RWPE2 (cell line): ENCODE measurements at regions not wholly inside any gene's neighbourhood (a gene's known extent, or its start where the extent isn't known, plus 50 kb on each side); places are given as distances from the start of the nearest gene placed in this dataset.

Experiments used
- ATAC-seq: fragments of 200-7000 bp; cut with Tn5 transposase; 3 replicates; pipeline ENCODE4 v1.9.1; 2021; ENCODE audit warnings: low read depth
- DNase-seq: peaks from one replicate; pipeline ENCODE4 v3.0.0-alpha.2; 2020; ENCODE audit warnings: low spot score
- H3K27ac ChIP-seq: fragments of 450-650 bp; 2 replicates; pipeline ENCODE4 v1.5.1; 2017; ENCODE audit warnings: mild to moderate bottlenecking; ENCODE audit not compliant: poor library complexity, severe bottlenecking
- H3K27me3 ChIP-seq: fragments of 250-450 bp; sonication (Bioruptor Pico); 2 replicates; pipeline ENCODE4 v1.5.1; 2021; ENCODE audit warnings: mild to moderate bottlenecking, moderate library complexity; ENCODE audit not compliant: insufficient read depth, poor library complexity, severe bottlenecking
- H3K36me3 ChIP-seq: fragments of 250-450 bp; sonication (Bioruptor Pico); 2 replicates; pipeline ENCODE4 v1.5.1; 2020; ENCODE audit warnings: low read depth, mild to moderate bottlenecking, moderate library complexity
- H3K4me1 ChIP-seq: fragments of 250-450 bp; sonication (Bioruptor Pico); 2 replicates; pipeline ENCODE4 v1.5.1; 2021; ENCODE audit warnings: mild to moderate bottlenecking, moderate library complexity; ENCODE audit not compliant: insufficient read depth, poor library complexity, severe bottlenecking
- H3K4me3 ChIP-seq: fragments of 250-450 bp; sonication (Bioruptor Pico); 2 replicates; pipeline ENCODE4 v1.5.1; 2021; ENCODE audit warnings: mild to moderate bottlenecking, moderate library complexity; ENCODE audit not compliant: severe bottlenecking
- H3K9me3 ChIP-seq: fragments of 250-450 bp; sonication (Bioruptor Pico); 2 replicates; pipeline ENCODE4 v1.5.1; 2021; ENCODE audit warnings: mild to moderate bottlenecking, moderate library complexity; ENCODE audit not compliant: severe bottlenecking
- TF ChIP-seq, protein P1 (sequence below): fragments of 450-650 bp; IDR thresholded peaks from one replicate; pipeline ENCODE4 v1.5.1; 2017; ENCODE audit warnings: mild to moderate bottlenecking, moderate library complexity; ENCODE audit not compliant: poor library complexity, severe bottlenecking

DNA sequence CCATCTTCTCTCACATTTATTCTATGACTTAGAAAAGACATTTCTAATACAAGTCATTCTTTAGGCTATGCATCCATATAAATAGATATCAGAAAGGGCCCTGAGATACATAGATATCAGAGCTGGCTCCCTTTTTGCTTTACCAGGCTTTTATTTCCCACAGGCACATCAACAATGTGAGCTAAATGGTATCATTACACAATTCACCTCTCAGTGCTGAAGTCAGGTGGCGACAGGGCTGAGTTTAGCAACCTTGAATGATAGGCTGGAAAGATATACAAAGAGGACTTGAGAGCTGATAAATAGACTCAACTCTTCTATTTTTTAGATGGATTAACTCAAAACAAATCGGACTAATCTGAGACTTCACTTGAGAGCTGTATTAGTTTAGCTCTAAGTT is 189.2 kb upstream of the COL1A2 start:
- Histone ChIP-seq H3K9me3 (no peaks in the 10 kb centered on the region), H3K27ac (no peak overlapping the region), H3K27me3 (no peaks in the 10 kb centered on the region), H3K4me3 (no peak overlapping the region), H3K4me1 (peaks cover 2% of the 10 kb centered on the region), H3K36me3 (no peaks in the 10 kb centered on the region)
- TF ChIP-seq, protein P1, sequence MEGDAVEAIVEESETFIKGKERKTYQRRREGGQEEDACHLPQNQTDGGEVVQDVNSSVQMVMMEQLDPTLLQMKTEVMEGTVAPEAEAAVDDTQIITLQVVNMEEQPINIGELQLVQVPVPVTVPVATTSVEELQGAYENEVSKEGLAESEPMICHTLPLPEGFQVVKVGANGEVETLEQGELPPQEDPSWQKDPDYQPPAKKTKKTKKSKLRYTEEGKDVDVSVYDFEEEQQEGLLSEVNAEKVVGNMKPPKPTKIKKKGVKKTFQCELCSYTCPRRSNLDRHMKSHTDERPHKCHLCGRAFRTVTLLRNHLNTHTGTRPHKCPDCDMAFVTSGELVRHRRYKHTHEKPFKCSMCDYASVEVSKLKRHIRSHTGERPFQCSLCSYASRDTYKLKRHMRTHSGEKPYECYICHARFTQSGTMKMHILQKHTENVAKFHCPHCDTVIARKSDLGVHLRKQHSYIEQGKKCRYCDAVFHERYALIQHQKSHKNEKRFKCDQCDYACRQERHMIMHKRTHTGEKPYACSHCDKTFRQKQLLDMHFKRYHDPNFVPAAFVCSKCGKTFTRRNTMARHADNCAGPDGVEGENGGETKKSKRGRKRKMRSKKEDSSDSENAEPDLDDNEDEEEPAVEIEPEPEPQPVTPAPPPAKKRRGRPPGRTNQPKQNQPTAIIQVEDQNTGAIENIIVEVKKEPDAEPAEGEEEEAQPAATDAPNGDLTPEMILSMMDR = no peak
- ATAC-seq (no peak), DNase-seq (no peak)

DNA sequence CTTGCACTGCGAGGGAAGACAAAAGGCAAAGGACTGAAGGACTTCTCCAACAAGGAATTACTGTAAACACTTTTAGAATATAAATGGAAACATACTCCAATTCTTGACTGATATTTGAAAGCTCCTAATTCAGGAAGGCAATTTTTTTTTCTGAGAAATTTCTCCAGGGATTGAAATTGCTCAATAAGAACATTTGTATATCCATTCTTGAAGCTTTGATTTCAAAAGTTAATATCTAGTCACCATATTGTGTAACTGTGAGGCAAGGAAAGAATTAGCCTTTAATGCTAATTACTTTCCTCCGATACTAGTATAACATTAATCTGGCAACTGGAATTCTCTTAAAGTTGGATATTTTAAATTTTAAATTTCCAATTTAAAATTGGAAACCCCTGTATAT is 188.4 kb upstream of the COL1A2 start:
- DNase-seq = no peak
- no peak overlapping the region for H3K27ac ChIP-seq
- no peak overlapping the region for H3K4me3 ChIP-seq
- TF ChIP-seq, protein P1 = no peak
- no peaks in the 10 kb centered on the region for H3K27me3 ChIP-seq
- no peak for ATAC-seq
- no peaks in the 10 kb centered on the region for H3K9me3 ChIP-seq
- H3K36me3 ChIP-seq = no peaks in the 10 kb centered on the region
- no peaks in the 10 kb centered on the region for H3K4me1 ChIP-seq

DNA sequence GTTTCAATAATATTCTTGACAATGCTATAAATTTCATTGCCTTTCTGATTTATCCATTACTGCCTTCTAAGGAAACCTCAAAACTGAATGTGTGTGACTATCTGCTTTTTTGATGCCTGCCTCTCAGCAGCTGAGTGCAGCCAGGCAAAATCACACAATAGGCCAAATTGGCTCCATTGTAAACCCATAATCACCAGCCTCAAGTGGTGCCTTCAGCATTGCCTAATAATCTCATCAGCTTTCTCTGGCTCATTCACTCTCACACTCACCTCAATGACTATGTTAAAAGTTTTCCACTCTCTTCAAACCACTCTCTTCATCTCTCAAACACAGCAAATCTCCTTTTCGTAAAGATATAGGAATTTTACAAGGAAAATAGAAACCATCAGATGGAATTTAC is 182.5 kb upstream of the COL1A2 start:
- H3K36me3 ChIP-seq = no peaks in the 10 kb centered on the region
- no peak overlapping the region for H3K27ac ChIP-seq
- DNase-seq = no peak
- TF ChIP-seq, protein P1 = no peak
- H3K4me1 ChIP-seq = no peaks in the 10 kb centered on the region
- no peaks in the 10 kb centered on the region for H3K9me3 ChIP-seq
- ATAC-seq = no peak
- no peaks in the 10 kb centered on the region for H3K27me3 ChIP-seq
- H3K4me3 ChIP-seq = no peak overlapping the region

DNA sequence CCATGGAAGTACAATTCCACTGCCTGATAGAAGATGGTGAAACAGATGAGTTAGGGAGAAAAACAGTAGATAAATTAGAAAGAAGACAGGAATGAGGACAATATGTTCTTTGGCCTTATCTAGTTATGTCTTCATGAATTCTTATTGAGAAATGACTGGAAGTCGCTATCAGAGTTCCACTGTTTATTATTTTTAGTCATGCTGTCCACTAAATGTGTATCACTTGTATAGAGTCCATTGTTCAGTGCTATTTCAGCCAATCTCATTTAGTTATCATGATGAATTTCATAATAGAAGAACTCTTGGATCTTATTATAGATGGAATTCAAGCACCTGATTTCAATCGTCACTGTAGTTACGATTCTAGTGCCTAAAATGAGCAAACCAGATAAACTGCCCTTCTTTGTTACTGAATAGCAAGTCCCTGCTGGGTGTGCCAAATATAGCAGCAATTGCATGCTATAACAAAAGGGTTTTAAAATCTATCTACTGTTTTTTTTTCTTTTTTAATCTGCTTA is 177.7 kb upstream of the COL1A2 start:
- ATAC-seq (no peak), DNase-seq (no peak)
- Histone ChIP-seq H3K27ac (no peak overlapping the region), H3K36me3 (no peaks in the 10 kb centered on the region), H3K9me3 (no peaks in the 10 kb centered on the region), H3K27me3 (no peaks in the 10 kb centered on the region), H3K4me3 (no peak overlapping the region), H3K4me1 (no peaks in the 10 kb centered on the region)
- TF ChIP-seq, protein P1 = no peak

DNA sequence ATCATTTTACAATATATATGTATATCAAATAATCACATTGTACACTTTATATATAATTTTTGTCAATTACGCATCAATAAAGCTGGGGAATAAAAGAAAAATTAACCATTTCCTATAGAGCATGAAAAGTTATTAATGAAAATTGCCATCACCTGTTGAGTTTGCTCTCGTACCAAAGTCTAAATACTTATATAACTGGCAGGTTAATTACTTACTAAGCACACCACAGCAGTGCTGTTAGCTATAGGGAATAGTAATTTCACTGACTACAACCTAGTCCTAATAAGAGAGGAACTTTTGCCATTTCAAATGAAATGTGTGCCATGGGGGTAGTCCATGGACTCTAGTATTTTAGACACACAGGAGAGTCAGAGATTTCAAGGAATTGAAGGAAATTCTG is 176.9 kb upstream of the COL1A2 start:
- H3K27ac ChIP-seq = no peak overlapping the region
- H3K27me3 ChIP-seq = no peaks in the 10 kb centered on the region
- TF ChIP-seq, protein P1 = no peak
- DNase-seq = no peak
- no peak overlapping the region for H3K4me3 ChIP-seq
- H3K36me3 ChIP-seq = no peaks in the 10 kb centered on the region
- no peak for ATAC-seq
- H3K9me3 ChIP-seq = no peaks in the 10 kb centered on the region
- no peaks in the 10 kb centered on the region for H3K4me1 ChIP-seq
